HepG2 (cell line): ENCODE measurements at regions not wholly inside any gene's neighbourhood (a gene's known extent, or its start where the extent isn't known, plus 50 kb on each side); places are given as distances from the start of the nearest gene placed in this dataset.

Experiments used
- ATAC-seq: fragments of 200-7000 bp; cut with Tn5 transposase; 3 replicates; pipeline ENCODE4 v1.9.1; 2020; ENCODE audit warnings: mild to moderate bottlenecking, moderate library complexity
- BruUV-seq: library from RNA; stranded (reverse); fragments of 400-500 nt; replicated peaks from 2 replicates; lab custom pipeline; 2021; lab: Mats Ljungman, UMichigan
- CTCF ChIA-PET: fragments of 300-600 bp; formaldehyde crosslinking; extraction: SDS; loops from one replicate; lab custom pipeline; 2021; ENCODE audit warnings: low total read pairs, inconsistent platforms, low intra/inter-chr PET ratio; lab: Yijun Ruan, JAX
- POLR2A ChIA-PET: fragments of 350-600 bp; sonication (Branson Sonifier 250); formaldehyde crosslinking; loops from one replicate; lab custom pipeline; 2020; ENCODE audit warnings: antibody characterized with exemption, inconsistent platforms; lab: Yijun Ruan, JAX
- DNase-seq: peaks from one replicate; pipeline ENCODE4 v3.0.0-alpha.2; 2015; ENCODE audit warnings: low spot score
- FAIRE-seq: peaks from 3 replicates; lab custom pipeline; 2011; peaks lifted over from hg19 to GRCh38; lab: Jason Lieb, UNC
- H2AFZ ChIP-seq: one replicate; pipeline ENCODE4 v1.6.1; 2011; ENCODE audit warnings: low read length, inconsistent platforms
- H3K27ac ChIP-seq: fragments of 300-600 bp; 3 replicates; pipeline ENCODE4 v1.8.0; 2011; ENCODE audit warnings: mixed run types, mild to moderate bottlenecking, mixed read lengths, low read length, inconsistent platforms; ENCODE audit not compliant: insufficient read depth; ENCODE audit errors: extremely low read length
- H3K27me3 ChIP-seq, 2 experiments: fragments of 200-600 bp in 1 of 2; 2 replicates in 1 of 2; 3 replicates in 1 of 2; pipeline versions ENCODE4 v1.6.0 to v1.8.0; 2011; ENCODE audit warnings: low read length in 2 of 2, mild to moderate bottlenecking in 2 of 2, moderate library complexity in 2 of 2, inconsistent platforms in 1 of 2; ENCODE audit not compliant: insufficient read depth in 2 of 2, control insufficient read depth in 1 of 2
- H3K36me3 ChIP-seq, 2 experiments: fragments of 200-600 bp in 1 of 2; replicated peaks in 1 of 2; 2 replicates in 1 of 2; 3 replicates in 1 of 2; pipeline versions ENCODE4 v1.5.1 to v1.8.0; 2011; ENCODE audit warnings: low read length in 2 of 2, inconsistent platforms in 1 of 2; ENCODE audit not compliant: insufficient read depth in 2 of 2, control insufficient read depth in 1 of 2
- H3K4me1 ChIP-seq: 2 replicates; pipeline ENCODE4 v1.5.1; 2012; ENCODE audit warnings: low read length, inconsistent platforms; ENCODE audit not compliant: insufficient read depth
- H3K4me2 ChIP-seq: 2 replicates; pipeline ENCODE4 v1.6.0; 2011; ENCODE audit warnings: low read depth, low read length, inconsistent platforms
- H3K4me3 ChIP-seq, 3 experiments: fragments of 200-600 bp in 1 of 3; sonication (generic), shearing (Covaris generic) in 1 of 3; replicated peaks in 1 of 3; 2 replicates each; pipeline ENCODE4 v1.5.1; 2011 to 2016; ENCODE audit warnings: low read length in 3 of 3, inconsistent platforms in 2 of 3, low read depth in 2 of 3, mild to moderate bottlenecking in 2 of 3, control low read depth in 1 of 3, mixed read lengths in 1 of 3; ENCODE audit not compliant: insufficient read depth in 1 of 3
- H3K79me2 ChIP-seq: one replicate; pipeline ENCODE4 v1.6.1; 2011; ENCODE audit warnings: low read length, inconsistent platforms; ENCODE audit not compliant: insufficient read depth
- H3K9ac ChIP-seq: 2 replicates; pipeline ENCODE4 v1.6.0; 2011; ENCODE audit warnings: mild to moderate bottlenecking, low read depth, low read length, inconsistent platforms; ENCODE audit not compliant: insufficient read depth
- H3K9me3 ChIP-seq: 2 replicates; pipeline ENCODE4 v1.5.1; 2012; ENCODE audit warnings: mild to moderate bottlenecking, low read length
- H4K20me1 ChIP-seq: 2 replicates; pipeline ENCODE4 v1.6.0; 2011; ENCODE audit warnings: inconsistent platforms, mild to moderate bottlenecking, low read length, moderate library complexity; ENCODE audit not compliant: insufficient read depth
- CCAR2 ChIP-seq: fragments of 200-400 bp; formaldehyde crosslinking; optimal IDR thresholded peaks from 2 replicates; pipeline ENCODE3; 2018; ENCODE audit warnings: low read depth, mild to moderate bottlenecking, low read length, moderate library complexity
- MED8 ChIP-seq: sonication (generic); formaldehyde crosslinking; IDR thresholded peaks from 2 replicates; pipeline ENCODE4 v1.8.1; 2023; ENCODE audit warnings: mild to moderate bottlenecking, missing genetic modification reagents; ENCODE audit not compliant: insufficient replicate concordance
- PCBP1 ChIP-seq: fragments of 200-400 bp; formaldehyde crosslinking; IDR thresholded peaks from 2 replicates; pipeline ENCODE4 v1.6.1; 2017; ENCODE audit warnings: mild to moderate bottlenecking, low read depth, low read length, borderline replicate concordance
- SNAI1 ChIP-seq: sonication (generic); formaldehyde crosslinking; IDR thresholded peaks from 2 replicates; pipeline ENCODE4 v1.5.0; 2020; ENCODE audit warnings: mild to moderate bottlenecking, missing genetic modification reagents, borderline replicate concordance
- SUZ12 ChIP-seq: fragments of 150-350 bp; IDR thresholded peaks from 2 replicates; pipeline ENCODE4 v1.6.1; 2014; ENCODE audit warnings: low read depth, low read length
- THYN1 ChIP-seq: sonication (generic); formaldehyde crosslinking; IDR thresholded peaks from 2 replicates; pipeline ENCODE4 v1.8.1; 2023; ENCODE audit warnings: low read depth, mild to moderate bottlenecking, moderate library complexity, missing genetic modification reagents, borderline replicate concordance
- XBP1 ChIP-seq: sonication (generic); formaldehyde crosslinking; IDR thresholded peaks from 2 replicates; pipeline ENCODE4 v1.5.0; 2020; ENCODE audit warnings: missing genetic modification reagents
- ZNF446 ChIP-seq: sonication (generic); formaldehyde crosslinking; IDR thresholded peaks from 2 replicates; pipeline ENCODE4 v1.5.0; 2020; ENCODE audit warnings: mild to moderate bottlenecking, missing genetic modification reagents
- ZNF772 ChIP-seq: sonication (generic); formaldehyde crosslinking; IDR thresholded peaks from 2 replicates; pipeline ENCODE4 v1.5.0; 2020; ENCODE audit warnings: mild to moderate bottlenecking, missing genetic modification reagents
- WGBS: methylation state at CpG from one replicate; pipeline ENCODE4 v1.1.6; 2017; ENCODE audit warnings: low lambda C conversion rate; 5-methylcytosine and 5-hydroxymethylcytosine counted together
- in situ Hi-C: cut with HindIII; loops from 2 replicates; pipeline ENCODE4 v1.10.0; 2017; ENCODE audit warnings: low pct_unique_long_range_greater_than_20kb; ENCODE audit not compliant: extremely low pct_ligation_motif_present
- intact Hi-C: fragments of 100-400 bp; cut with micrococcal nuclease; formaldehyde crosslinking; loops from one replicate; pipeline ENCODE4 v1.10.0; 2022; ENCODE audit not compliant: unreplicated experiment
- TF ChIP-seq, protein P1 (sequence below): sonication (generic); formaldehyde crosslinking; IDR thresholded peaks from 2 replicates; pipeline ENCODE4 v1.4.0; 2020; ENCODE audit warnings: missing genetic modification reagents
- TF ChIP-seq, protein P2 (sequence below): sonication (generic); formaldehyde crosslinking; conservative IDR thresholded peaks from 2 replicates; pipeline ENCODE4 v1.4.0; 2020; ENCODE audit warnings: missing genetic modification reagents
- TF ChIP-seq, protein P3 (sequence below): sonication (generic); formaldehyde crosslinking; IDR thresholded peaks from 2 replicates; pipeline ENCODE4 v1.4.0; 2020; ENCODE audit warnings: low read depth, missing genetic modification reagents
- TF ChIP-seq, protein P4 (sequence below): sonication (generic); formaldehyde crosslinking; IDR thresholded peaks from 2 replicates; pipeline ENCODE4 v1.5.0; 2020; ENCODE audit warnings: missing genetic modification reagents

DNA sequence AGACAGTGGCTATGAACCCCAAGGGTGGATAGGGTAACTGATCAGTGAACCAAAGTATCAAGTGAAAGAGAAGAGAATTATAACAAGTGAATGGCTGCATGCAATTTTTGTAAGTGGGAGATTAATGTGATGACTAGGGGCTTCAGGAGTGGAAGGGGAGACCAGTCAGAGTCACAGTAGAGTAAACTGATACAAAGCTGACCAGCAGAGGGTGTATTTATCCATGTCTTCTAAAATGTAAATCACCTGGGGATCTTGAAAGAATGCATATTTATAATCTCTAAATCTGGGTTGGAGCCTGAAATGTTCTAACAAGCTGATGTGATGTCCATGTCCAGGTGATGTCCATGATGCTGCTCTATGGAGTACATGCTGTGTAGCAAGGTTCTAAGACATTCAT is 1351.3 kb upstream of the CHAC2 start (continued):
- TF ChIP-seq, protein P1, sequence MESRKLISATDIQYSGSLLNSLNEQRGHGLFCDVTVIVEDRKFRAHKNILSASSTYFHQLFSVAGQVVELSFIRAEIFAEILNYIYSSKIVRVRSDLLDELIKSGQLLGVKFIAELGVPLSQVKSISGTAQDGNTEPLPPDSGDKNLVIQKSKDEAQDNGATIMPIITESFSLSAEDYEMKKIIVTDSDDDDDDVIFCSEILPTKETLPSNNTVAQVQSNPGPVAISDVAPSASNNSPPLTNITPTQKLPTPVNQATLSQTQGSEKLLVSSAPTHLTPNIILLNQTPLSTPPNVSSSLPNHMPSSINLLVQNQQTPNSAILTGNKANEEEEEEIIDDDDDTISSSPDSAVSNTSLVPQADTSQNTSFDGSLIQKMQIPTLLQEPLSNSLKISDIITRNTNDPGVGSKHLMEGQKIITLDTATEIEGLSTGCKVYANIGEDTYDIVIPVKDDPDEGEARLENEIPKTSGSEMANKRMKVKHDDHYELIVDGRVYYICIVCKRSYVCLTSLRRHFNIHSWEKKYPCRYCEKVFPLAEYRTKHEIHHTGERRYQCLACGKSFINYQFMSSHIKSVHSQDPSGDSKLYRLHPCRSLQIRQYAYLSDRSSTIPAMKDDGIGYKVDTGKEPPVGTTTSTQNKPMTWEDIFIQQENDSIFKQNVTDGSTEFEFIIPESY (CRISPR knock-in tag), result no peak
- TF ChIP-seq XBP1 (CRISPR knock-in tag) (no peak), ZNF446 (no peak), MED8 (CRISPR knock-in tag) (no peak)

DNA sequence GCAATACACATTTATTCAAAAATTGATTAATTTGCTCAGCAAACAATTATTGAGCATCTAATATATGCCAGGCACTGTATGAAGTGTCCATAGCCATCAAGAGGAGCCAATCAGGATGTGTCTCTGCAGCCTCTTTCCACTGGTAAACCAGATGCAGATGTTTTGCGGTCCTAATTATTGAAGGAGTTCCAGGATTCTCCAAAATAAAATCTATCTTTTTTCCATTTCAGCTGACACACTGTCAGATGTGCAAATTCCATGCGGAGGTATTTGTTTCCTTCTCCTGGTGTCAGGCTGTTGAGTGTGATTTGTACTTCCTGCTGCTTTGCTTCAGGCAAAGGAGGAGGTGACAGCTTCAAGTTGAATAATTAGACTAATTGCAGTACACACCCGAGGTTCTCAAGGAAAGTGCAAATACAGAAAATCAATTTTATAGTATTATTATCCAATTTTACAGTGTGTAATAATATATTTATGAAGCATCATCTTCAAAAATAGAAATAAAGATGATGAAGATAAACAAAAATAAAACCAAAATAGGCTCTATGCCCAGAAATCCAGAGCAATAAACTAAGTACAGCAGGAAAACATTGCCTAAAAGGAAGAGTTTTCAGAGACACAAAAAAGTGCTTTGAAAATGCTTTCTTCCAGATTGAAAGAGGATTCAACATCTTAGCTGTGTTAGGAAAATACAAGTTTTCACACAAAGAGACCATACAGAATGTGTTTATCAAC is 1352.9 kb upstream of the CHAC2 start:
- H4K20me1 ChIP-seq, result no peaks in the 10 kb centered on the region
- no peak overlapping the region for H3K4me3 ChIP-seq
- no peak overlapping the region for H2AFZ ChIP-seq
- FAIRE-seq (no peak), DNase-seq (no peak), ATAC-seq (no peak)
- no peak overlapping the region for H3K4me2 ChIP-seq
- in situ Hi-C loops, result no loop called here
- no peaks in the 10 kb centered on the region for H3K27me3 ChIP-seq
- ChIA-PET CTCF (no interaction called here), POLR2A (no interaction called here)
- intact Hi-C loops, result loop anchor here (10.0 kb wide), 1 partner anchor 1060 kb away; no protein-coding TSS in a partner anchor
- no peak overlapping the region for H3K9ac ChIP-seq
- H3K4me1 ChIP-seq, result no peaks in the 10 kb centered on the region
- H3K9me3 ChIP-seq, result peaks cover 6% of the 10 kb centered on the region; the same call in 1 of the 2 replicates
- H3K36me3 ChIP-seq, result no peaks in the 10 kb centered on the region
- no TSS peak for BruUV-seq
- no peaks in the 10 kb centered on the region for H3K79me2 ChIP-seq
- WGBS, result 10% methylated on average over 3 of the region's 3 CpGs
- no peak overlapping the region for H3K27ac ChIP-seq
- no peak for TF ChIP-seq SUZ12
- no peak for TF ChIP-seq PCBP1
- no peak for TF ChIP-seq ZNF772 (CRISPR knock-in tag)
- no peak for TF ChIP-seq CCAR2
- TF ChIP-seq, protein P2, sequence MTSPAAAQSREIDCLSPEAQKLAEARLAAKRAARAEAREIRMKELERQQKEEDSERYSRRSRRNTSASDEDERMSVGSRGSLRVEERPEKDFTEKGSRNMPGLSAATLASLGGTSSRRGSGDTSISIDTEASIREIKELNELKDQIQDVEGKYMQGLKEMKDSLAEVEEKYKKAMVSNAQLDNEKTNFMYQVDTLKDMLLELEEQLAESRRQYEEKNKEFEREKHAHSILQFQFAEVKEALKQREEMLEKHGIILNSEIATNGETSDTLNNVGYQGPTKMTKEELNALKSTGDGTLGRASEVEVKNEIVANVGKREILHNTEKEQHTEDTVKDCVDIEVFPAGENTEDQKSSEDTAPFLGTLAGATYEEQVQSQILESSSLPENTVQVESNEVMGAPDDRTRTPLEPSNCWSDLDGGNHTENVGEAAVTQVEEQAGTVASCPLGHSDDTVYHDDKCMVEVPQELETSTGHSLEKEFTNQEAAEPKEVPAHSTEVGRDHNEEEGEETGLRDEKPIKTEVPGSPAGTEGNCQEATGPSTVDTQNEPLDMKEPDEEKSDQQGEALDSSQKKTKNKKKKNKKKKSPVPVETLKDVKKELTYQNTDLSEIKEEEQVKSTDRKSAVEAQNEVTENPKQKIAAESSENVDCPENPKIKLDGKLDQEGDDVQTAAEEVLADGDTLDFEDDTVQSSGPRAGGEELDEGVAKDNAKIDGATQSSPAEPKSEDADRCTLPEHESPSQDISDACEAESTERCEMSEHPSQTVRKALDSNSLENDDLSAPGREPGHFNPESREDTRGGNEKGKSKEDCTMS (CRISPR knock-in tag), result no peak
- no peak for TF ChIP-seq SNAI1 (CRISPR knock-in tag)
- no peak for TF ChIP-seq THYN1 (CRISPR knock-in tag)
- TF ChIP-seq, protein P3, sequence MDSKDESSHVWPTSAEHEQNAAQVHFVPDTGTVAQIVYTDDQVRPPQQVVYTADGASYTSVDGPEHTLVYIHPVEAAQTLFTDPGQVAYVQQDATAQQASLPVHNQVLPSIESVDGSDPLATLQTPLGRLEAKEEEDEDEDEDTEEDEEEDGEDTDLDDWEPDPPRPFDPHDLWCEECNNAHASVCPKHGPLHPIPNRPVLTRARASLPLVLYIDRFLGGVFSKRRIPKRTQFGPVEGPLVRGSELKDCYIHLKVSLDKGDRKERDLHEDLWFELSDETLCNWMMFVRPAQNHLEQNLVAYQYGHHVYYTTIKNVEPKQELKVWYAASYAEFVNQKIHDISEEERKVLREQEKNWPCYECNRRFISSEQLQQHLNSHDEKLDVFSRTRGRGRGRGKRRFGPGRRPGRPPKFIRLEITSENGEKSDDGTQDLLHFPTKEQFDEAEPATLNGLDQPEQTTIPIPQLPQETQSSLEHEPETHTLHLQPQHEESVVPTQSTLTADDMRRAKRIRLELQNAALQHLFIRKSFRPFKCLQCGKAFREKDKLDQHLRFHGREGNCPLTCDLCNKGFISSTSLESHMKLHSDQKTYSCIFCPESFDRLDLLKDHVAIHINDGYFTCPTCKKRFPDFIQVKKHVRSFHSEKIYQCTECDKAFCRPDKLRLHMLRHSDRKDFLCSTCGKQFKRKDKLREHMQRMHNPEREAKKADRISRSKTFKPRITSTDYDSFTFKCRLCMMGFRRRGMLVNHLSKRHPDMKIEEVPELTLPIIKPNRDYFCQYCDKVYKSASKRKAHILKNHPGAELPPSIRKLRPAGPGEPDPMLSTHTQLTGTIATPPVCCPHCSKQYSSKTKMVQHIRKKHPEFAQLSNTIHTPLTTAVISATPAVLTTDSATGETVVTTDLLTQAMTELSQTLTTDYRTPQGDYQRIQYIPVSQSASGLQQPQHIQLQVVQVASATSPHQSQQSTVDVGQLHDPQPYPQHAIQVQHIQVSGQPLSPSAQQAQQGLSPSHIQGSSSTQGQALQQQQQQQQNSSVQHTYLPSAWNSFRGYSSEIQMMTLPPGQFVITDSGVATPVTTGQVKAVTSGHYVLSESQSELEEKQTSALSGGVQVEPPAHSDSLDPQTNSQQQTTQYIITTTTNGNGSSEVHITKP (CRISPR knock-in tag), result no peak
- TF ChIP-seq, protein P4, sequence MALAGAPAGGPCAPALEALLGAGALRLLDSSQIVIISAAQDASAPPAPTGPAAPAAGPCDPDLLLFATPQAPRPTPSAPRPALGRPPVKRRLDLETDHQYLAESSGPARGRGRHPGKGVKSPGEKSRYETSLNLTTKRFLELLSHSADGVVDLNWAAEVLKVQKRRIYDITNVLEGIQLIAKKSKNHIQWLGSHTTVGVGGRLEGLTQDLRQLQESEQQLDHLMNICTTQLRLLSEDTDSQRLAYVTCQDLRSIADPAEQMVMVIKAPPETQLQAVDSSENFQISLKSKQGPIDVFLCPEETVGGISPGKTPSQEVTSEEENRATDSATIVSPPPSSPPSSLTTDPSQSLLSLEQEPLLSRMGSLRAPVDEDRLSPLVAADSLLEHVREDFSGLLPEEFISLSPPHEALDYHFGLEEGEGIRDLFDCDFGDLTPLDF (CRISPR knock-in tag), result no peak
